ENCODE measurements at regions not wholly inside any gene's neighbourhood (a gene's known extent, or its start where the extent isn't known, plus 50 kb on each side); places are given as distances from the start of the nearest gene placed in this dataset.

DNA sequence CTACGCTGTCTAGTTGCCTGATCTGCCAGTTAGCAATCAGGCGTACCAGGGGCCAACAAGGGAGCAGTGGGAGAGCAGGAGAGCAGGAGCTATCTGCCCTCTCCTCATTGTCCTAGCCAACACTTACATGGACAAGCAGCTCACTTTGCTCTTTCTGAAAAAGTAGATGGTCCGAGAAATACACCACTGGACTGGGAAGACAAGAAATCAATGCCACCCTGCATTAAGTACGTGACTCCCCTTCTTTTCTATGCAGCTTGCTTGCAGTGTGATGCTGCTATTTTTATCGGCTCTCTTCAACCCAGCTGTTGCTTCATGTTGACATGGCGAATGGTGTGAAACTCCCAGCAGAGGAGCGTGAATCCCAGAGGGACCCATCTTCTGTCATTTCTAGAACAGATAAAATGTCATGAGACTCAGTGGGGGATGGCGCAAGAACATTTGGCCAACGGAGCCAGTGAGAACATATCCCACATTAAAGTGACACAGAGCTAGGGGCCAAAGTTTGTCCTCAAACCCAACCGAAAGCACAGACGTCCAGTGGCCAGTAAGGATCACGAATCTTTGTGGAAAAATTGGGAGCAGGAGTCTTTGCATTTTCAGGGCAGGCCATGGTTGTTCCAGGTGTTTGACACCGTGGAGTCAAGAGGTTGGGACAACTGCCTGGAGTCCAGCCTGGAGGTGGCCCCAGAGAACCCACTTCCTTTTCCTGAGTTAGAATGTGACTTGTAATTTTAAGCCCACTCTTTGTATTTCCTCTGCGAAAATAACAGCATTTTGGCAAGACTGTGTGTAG lies 53.7 kb upstream of the MEF2A start:
- no peak for DNase-seq

DNA sequence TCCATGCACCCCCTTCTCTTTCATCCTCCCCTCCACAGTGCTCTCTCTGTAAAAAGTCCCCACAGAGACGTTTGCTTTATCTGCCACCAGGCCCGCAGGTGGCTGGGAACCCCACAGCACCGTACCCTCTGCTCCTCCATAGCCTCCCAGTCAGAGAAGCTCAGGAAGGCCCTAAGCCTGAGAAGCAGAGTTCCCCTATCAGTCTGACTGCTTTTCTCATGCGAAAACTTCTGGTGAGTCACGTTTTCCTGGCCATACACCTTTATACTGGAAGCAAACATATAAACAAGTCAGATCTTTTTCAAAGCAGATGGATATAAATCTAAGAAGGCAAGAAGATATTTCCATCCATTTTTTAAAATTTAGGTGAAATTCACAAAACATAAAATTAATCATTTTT lies 51.5 kb upstream of the MEF2A start:
- no peak for DNase-seq

Measured in activated CD4-positive, alpha-beta T cell treated with anti-CD3 and anti-CD28 coated beads, Interleukin-2, amount 50 U/mL, for 1 hour (primary cell).